ENCODE measurements at regions not wholly inside any gene's neighbourhood (a gene's known extent, or its start where the extent isn't known, plus 50 kb on each side); places are given as distances from the start of the nearest gene placed in this dataset.

DNA sequence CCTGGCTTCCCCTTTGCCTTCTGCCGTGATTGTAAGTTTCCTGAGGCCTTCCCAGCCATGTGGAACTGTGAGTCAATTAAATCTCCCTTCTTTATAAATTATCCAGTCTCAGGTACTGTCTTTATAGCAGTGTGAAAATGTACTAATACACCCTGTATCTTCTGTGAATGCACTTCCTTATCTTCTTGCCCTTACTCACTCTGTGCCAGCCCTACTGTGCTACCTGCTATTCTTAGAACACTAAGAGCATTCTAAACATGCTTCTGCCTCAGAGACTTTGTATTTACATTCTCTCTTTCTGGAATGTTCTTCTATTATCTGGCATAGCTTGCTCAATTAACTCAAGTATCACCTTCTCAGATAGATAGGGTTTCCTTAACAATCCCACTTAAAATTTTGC lies 164.4 kb upstream of the EDIL3 start:
- no peak for TF ChIP-seq POLR2A (IDR thresholded peaks at IDR 0.05)
- TF ChIP-seq, protein P1, sequence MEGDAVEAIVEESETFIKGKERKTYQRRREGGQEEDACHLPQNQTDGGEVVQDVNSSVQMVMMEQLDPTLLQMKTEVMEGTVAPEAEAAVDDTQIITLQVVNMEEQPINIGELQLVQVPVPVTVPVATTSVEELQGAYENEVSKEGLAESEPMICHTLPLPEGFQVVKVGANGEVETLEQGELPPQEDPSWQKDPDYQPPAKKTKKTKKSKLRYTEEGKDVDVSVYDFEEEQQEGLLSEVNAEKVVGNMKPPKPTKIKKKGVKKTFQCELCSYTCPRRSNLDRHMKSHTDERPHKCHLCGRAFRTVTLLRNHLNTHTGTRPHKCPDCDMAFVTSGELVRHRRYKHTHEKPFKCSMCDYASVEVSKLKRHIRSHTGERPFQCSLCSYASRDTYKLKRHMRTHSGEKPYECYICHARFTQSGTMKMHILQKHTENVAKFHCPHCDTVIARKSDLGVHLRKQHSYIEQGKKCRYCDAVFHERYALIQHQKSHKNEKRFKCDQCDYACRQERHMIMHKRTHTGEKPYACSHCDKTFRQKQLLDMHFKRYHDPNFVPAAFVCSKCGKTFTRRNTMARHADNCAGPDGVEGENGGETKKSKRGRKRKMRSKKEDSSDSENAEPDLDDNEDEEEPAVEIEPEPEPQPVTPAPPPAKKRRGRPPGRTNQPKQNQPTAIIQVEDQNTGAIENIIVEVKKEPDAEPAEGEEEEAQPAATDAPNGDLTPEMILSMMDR (IDR thresholded peaks at IDR 0.05), result no peak

All from ovary (tissue), 3 donors.